ENCODE measurements at regions not wholly inside any gene's neighbourhood (a gene's known extent, or its start where the extent isn't known, plus 50 kb on each side); places are given as distances from the start of the nearest gene placed in this dataset.

DNA sequence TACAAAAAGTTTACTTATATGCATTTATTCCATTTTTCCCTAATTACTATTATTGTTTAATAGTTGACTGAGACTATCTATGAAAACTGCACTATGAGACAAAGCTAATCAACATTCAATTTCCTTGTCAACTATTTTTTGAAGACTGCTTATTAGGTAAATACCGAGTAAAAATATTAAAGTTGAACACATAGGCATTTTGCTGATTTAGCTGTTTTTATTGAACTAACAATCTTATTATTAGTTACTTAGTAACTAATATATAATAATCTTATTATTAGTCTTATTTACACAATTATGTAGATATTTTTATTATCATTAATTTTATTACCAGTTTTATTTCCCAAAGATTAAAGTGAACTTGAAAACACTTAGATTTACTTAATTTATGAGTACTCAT, 728.8 kb downstream of the TENT5A start (continued):
- TF ChIP-seq, protein P1, sequence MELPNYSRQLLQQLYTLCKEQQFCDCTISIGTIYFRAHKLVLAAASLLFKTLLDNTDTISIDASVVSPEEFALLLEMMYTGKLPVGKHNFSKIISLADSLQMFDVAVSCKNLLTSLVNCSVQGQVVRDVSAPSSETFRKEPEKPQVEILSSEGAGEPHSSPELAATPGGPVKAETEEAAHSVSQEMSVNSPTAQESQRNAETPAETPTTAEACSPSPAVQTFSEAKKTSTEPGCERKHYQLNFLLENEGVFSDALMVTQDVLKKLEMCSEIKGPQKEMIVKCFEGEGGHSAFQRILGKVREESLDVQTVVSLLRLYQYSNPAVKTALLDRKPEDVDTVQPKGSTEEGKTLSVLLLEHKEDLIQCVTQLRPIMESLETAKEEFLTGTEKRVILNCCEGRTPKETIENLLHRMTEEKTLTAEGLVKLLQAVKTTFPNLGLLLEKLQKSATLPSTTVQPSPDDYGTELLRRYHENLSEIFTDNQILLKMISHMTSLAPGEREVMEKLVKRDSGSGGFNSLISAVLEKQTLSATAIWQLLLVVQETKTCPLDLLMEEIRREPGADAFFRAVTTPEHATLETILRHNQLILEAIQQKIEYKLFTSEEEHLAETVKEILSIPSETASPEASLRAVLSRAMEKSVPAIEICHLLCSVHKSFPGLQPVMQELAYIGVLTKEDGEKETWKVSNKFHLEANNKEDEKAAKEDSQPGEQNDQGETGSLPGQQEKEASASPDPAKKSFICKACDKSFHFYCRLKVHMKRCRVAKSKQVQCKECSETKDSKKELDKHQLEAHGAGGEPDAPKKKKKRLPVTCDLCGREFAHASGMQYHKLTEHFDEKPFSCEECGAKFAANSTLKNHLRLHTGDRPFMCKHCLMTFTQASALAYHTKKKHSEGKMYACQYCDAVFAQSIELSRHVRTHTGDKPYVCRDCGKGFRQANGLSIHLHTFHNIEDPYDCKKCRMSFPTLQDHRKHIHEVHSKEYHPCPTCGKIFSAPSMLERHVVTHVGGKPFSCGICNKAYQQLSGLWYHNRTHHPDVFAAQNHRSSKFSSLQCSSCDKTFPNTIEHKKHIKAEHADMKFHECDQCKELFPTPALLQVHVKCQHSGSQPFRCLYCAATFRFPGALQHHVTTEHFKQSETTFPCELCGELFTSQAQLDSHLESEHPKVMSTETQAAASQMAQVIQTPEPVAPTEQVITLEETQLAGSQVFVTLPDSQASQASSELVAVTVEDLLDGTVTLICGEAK (IDR thresholded peaks at IDR 0.05; ENCODE audit: borderline replicate concordance) = no peak
- TF ChIP-seq RAD21 (IDR thresholded peaks at IDR 0.05; ENCODE audit: insufficient read depth, low read depth, low read length) = no peak
- TF ChIP-seq, protein P2, sequence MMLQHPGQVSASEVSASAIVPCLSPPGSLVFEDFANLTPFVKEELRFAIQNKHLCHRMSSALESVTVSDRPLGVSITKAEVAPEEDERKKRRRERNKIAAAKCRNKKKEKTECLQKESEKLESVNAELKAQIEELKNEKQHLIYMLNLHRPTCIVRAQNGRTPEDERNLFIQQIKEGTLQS (IDR thresholded peaks at IDR 0.05; ENCODE audit: borderline replicate concordance, extremely low read depth, low read depth, low read length) = no peak
- TF ChIP-seq NR2C2 (IDR thresholded peaks at IDR 0.05; ENCODE audit: borderline replicate concordance, control insufficient read depth, insufficient read length, low read depth) = no peak
- TF ChIP-seq GABPA (IDR thresholded peaks at IDR 0.05; ENCODE audit: low read depth) = no peak
- TF ChIP-seq, protein P3, sequence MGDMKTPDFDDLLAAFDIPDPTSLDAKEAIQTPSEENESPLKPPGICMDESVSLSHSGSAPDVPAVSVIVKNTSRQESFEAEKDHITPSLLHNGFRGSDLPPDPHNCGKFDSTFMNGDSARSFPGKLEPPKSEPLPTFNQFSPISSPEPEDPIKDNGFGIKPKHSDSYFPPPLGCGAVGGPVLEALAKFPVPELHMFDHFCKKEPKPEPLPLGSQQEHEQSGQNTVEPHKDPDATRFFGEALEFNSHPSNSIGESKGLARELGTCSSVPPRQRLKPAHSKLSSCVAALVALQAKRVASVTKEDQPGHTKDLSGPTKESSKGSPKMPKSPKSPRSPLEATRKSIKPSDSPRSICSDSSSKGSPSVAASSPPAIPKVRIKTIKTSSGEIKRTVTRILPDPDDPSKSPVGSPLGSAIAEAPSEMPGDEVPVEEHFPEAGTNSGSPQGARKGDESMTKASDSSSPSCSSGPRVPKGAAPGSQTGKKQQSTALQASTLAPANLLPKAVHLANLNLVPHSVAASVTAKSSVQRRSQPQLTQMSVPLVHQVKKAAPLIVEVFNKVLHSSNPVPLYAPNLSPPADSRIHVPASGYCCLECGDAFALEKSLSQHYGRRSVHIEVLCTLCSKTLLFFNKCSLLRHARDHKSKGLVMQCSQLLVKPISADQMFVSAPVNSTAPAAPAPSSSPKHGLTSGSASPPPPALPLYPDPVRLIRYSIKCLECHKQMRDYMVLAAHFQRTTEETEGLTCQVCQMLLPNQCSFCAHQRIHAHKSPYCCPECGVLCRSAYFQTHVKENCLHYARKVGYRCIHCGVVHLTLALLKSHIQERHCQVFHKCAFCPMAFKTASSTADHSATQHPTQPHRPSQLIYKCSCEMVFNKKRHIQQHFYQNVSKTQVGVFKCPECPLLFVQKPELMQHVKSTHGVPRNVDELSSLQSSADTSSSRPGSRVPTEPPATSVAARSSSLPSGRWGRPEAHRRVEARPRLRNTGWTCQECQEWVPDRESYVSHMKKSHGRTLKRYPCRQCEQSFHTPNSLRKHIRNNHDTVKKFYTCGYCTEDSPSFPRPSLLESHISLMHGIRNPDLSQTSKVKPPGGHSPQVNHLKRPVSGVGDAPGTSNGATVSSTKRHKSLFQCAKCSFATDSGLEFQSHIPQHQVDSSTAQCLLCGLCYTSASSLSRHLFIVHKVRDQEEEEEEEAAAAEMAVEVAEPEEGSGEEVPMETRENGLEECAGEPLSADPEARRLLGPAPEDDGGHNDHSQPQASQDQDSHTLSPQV (IDR thresholded peaks at IDR 0.05) = no peak
- TF ChIP-seq, protein P4, sequence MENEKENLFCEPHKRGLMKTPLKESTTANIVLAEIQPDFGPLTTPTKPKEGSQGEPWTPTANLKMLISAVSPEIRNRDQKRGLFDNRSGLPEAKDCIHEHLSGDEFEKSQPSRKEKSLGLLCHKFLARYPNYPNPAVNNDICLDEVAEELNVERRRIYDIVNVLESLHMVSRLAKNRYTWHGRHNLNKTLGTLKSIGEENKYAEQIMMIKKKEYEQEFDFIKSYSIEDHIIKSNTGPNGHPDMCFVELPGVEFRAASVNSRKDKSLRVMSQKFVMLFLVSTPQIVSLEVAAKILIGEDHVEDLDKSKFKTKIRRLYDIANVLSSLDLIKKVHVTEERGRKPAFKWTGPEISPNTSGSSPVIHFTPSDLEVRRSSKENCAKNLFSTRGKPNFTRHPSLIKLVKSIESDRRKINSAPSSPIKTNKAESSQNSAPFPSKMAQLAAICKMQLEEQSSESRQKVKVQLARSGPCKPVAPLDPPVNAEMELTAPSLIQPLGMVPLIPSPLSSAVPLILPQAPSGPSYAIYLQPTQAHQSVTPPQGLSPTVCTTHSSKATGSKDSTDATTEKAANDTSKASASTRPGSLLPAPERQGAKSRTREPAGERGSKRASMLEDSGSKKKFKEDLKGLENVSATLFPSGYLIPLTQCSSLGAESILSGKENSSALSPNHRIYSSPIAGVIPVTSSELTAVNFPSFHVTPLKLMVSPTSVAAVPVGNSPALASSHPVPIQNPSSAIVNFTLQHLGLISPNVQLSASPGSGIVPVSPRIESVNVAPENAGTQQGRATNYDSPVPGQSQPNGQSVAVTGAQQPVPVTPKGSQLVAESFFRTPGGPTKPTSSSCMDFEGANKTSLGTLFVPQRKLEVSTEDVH (IDR thresholded peaks at IDR 0.05; ENCODE audit: low read depth, partially characterized antibody) = no peak
- no peak for TF ChIP-seq STAT1 (conservative IDR thresholded peaks at IDR 0.05)
- no peak for TF ChIP-seq FOXM1 (IDR thresholded peaks at IDR 0.05; ENCODE audit: low read depth, low read length)
- no peak for TF ChIP-seq MEF2B (IDR thresholded peaks at IDR 0.05; ENCODE audit: partially characterized antibody, poor library complexity, severe bottlenecking)
